GM12875 (cell line): ENCODE measurements at regions not wholly inside any gene's neighbourhood (a gene's known extent, or its start where the extent isn't known, plus 50 kb on each side); places are given as distances from the start of the nearest gene placed in this dataset.

ENCODE experiments used
- H3K4me3 ChIP-seq: one replicate; pipeline ENCODE4 v1.5.1; 2011; ENCODE audit warnings: low read depth, low read length, control low read depth
- CTCF ChIP-seq: IDR thresholded peaks from 2 replicates; pipeline ENCODE4 v1.5.1; 2011; ENCODE audit warnings: low read depth, mild to moderate bottlenecking, control low read depth, inconsistent platforms, low read length, moderate library complexity, borderline replicate concordance; ENCODE audit not compliant: insufficient read depth

- TF ChIP-seq CTCF = no peak
- no peak overlapping the region for H3K4me3 ChIP-seq
Observed at GRCh38 chr16:47861999-47862398, 293.8 kb downstream of the ABCC12 start.

- no peak for TF ChIP-seq CTCF
- H3K4me3 ChIP-seq = no peak overlapping the region
Observed at GRCh38 chr16:47858333-47858982, 297.3 kb downstream of the ABCC12 start.

- no peak overlapping the region for H3K4me3 ChIP-seq
- no peak for TF ChIP-seq CTCF
Observed at GRCh38 chr16:47855431-47855830, 300.4 kb downstream of the ABCC12 start.

- H3K4me3 ChIP-seq = no peak overlapping the region
- TF ChIP-seq CTCF = no peak
Observed at GRCh38 chr16:47854737-47855136, 301.1 kb downstream of the ABCC12 start.

GRCh38 chr16:47852991-47853390, 302.8 kb downstream of the ABCC12 start:
- no peak for TF ChIP-seq CTCF
- no peak overlapping the region for H3K4me3 ChIP-seq

GRCh38 chr16:47851146-47851545, 304.6 kb downstream of the ABCC12 start:
- TF ChIP-seq CTCF = no peak
- no peak overlapping the region for H3K4me3 ChIP-seq

GRCh38 chr16:47849736-47850135, 306.1 kb downstream of the ABCC12 start:
- no peak for TF ChIP-seq CTCF
- H3K4me3 ChIP-seq = no peak overlapping the region
